GM12875 (cell line): ENCODE measurements at regions not wholly inside any gene's neighbourhood (a gene's known extent, or its start where the extent isn't known, plus 50 kb on each side); places are given as distances from the start of the nearest gene placed in this dataset.

Source experiments
- H3K4me3 ChIP-seq: one replicate; pipeline ENCODE4 v1.5.1; 2011; ENCODE audit warnings: low read depth, low read length, control low read depth
- TF ChIP-seq, protein P1 (sequence below): IDR thresholded peaks from 2 replicates; pipeline ENCODE4 v1.5.1; 2011; ENCODE audit warnings: low read depth, mild to moderate bottlenecking, control low read depth, inconsistent platforms, low read length, moderate library complexity, borderline replicate concordance; ENCODE audit not compliant: insufficient read depth

DNA sequence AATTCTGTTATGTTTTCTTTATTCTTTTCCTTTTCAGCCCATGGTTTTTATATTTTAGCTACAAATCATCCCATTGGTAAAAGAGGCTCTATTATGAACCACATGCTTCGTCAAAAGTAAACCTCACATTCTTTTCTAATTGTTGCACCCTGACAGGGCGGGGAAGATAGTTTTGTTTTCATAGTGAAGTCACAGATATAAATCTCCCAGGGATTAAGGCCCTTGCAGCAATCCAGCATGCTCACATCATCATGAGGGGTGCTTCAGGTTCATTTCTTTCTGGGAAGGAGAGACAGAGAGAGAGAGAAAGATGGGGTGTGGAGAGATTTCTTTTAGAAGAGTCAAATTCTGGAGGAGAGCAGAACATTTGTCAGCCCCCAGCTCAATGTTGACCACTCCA, 124.5 kb upstream of the CDC42EP3 start:
- no peak overlapping the region for H3K4me3 ChIP-seq
- TF ChIP-seq, protein P1, sequence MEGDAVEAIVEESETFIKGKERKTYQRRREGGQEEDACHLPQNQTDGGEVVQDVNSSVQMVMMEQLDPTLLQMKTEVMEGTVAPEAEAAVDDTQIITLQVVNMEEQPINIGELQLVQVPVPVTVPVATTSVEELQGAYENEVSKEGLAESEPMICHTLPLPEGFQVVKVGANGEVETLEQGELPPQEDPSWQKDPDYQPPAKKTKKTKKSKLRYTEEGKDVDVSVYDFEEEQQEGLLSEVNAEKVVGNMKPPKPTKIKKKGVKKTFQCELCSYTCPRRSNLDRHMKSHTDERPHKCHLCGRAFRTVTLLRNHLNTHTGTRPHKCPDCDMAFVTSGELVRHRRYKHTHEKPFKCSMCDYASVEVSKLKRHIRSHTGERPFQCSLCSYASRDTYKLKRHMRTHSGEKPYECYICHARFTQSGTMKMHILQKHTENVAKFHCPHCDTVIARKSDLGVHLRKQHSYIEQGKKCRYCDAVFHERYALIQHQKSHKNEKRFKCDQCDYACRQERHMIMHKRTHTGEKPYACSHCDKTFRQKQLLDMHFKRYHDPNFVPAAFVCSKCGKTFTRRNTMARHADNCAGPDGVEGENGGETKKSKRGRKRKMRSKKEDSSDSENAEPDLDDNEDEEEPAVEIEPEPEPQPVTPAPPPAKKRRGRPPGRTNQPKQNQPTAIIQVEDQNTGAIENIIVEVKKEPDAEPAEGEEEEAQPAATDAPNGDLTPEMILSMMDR: no peak

DNA sequence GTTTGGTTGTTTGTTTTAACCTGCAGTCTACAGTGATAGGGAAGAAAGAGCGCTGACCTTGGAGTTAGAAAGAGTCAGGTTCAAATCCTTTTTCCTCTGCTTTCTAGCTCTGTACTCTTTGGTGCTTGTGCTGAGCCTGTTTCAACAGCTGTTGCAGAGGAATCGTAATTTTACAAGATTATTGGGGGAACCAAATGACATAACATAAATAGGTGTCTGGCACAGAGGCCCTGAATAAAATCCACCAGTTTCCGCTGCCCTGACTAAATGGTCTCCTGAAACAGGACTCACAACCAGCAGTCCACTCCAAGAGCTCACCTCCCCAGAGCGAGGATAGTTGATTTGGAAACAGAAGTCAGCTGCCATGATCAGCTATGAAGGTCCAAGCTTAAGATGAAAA, 125.0 kb upstream of the CDC42EP3 start:
- TF ChIP-seq, protein P1: no peak
- no peak overlapping the region for H3K4me3 ChIP-seq

DNA sequence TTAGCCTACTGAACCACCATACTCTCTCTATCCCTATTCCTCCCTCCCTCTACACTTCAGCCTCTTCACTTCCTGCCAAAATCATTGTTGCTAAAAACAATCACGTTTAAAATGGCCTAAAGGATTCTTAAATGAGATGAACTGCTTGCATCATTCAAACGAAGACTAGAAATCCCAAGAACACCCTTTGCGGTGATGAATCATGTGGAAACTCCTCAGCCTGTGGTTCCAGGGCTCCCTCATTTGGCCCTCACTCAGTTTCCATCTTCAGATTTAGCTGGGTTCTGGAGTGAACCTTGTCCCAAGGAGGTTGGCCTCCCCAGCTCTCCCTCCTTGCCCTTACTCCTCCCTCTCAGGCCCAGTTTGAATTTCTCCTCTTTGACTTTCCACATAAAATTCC, 125.6 kb upstream of the CDC42EP3 start:
- TF ChIP-seq, protein P1: no peak
- H3K4me3 ChIP-seq: no peak overlapping the region

DNA sequence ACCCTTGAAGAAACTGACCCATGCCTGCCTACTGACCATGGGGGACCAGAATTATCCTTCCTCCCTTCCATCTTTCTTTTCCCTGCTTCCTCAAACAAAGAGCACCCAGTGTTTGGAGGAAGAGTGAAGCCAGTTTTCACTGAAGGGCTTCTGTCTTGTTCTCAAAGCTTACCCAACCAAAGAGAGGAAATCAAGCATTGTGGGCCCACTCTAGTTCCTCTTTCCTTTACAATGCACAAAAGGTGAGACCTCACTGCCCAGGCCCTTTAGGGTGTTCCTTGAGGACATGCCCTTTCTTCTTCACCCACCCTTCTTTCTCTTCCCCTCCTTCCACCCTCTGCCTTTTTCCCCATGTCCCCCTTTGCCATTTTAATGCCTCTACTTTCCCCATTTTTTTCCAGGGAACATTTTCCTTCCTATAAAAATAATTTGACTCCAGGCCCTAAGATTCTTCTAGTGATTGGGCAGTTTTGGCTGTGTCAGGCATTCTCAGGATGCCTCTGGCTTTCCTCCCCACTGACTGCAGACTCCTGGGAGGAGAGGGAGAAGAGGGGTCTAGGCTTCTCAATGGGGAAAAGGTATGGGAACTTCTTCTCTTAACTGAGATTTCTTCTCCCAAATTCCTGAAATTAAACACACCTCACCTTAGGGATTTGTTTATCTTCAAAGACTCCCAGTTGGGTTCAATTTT, 126.6 kb upstream of the RMDN2 start:
- no peak overlapping the region for H3K4me3 ChIP-seq
- TF ChIP-seq, protein P1: no peak

DNA sequence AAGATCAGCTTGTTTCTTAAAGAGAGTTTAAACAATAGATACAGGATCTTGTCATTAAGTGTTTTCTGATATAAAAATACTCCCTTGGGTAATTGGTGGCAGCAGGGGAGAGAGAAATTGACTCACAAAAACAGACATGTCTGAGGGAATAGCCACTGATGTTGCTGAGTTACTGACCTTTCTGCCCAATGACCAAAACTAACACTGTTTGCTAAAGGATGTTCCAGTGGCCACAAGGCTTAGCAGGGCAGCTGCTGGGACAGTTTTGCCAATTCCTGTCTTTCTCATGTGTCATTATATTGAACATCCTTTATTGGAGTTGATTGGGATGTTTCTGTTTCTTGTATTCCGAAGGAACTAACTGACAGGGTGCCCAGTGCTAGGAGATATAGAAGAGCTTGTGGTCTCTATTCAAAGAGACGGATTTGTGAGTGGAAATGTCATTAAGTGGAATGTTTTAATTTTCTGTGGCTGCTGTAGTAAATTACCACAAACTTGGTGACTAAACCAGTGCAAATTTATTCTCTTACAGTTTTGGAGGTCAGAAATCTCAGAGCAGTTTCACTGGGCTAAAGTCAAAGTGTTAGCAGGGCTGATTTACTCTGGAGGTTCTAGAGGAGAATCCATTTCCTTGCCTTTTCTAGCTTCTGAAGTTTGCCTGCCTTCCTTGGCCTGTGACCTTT, 124.8 kb upstream of the RMDN2 start:
- TF ChIP-seq, protein P1: no peak
- no peak overlapping the region for H3K4me3 ChIP-seq

DNA sequence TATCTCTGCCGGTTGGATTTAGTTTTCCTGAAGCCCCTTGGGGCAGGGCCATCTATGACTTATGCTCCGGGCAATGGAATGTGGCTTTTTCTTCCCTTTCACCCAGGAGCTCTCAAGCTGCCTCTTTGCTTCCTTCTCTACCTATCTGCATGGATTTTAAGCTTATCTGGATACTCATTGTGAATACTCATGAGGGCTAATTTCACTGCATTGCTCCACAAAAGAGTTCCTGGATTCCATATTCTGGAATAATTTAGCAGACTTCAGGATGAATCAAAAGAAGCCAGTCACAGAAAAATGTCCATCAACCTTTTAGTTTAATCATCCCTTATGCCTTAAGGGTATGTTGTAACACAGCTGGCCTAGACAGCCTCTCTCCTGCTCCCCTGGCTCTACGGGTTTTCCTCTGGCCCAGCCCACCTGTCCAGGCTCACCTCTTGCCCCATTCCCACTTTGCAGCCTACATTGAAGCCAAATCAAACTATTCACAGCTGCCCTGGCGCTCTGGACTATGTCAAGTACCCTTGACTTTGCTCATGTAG, 122.8 kb upstream of the RMDN2 start:
- H3K4me3 ChIP-seq: no peak overlapping the region
- TF ChIP-seq, protein P1: no peak
